Hepatocyte (in vitro differentiated cells): ENCODE measurements at regions not wholly inside any gene's neighbourhood (a gene's known extent, or its start where the extent isn't known, plus 50 kb on each side); places are given as distances from the start of the nearest gene placed in this dataset.

Experiments used
- CTCF ChIP-seq: fragments of 200-600 bp; sonication (generic); IDR thresholded peaks from 2 replicates; pipeline ENCODE4 v1.5.1; 2016; ENCODE audit warnings: antibody characterized with exemption, mild to moderate bottlenecking; ENCODE audit not compliant: poor library complexity
- EZH2 ChIP-seq: fragments of 200-600 bp; sonication (generic); IDR thresholded peaks from 2 replicates; pipeline ENCODE4 v1.6.1; 2016; ENCODE audit warnings: antibody characterized with exemption, mild to moderate bottlenecking, borderline replicate concordance

DNA sequence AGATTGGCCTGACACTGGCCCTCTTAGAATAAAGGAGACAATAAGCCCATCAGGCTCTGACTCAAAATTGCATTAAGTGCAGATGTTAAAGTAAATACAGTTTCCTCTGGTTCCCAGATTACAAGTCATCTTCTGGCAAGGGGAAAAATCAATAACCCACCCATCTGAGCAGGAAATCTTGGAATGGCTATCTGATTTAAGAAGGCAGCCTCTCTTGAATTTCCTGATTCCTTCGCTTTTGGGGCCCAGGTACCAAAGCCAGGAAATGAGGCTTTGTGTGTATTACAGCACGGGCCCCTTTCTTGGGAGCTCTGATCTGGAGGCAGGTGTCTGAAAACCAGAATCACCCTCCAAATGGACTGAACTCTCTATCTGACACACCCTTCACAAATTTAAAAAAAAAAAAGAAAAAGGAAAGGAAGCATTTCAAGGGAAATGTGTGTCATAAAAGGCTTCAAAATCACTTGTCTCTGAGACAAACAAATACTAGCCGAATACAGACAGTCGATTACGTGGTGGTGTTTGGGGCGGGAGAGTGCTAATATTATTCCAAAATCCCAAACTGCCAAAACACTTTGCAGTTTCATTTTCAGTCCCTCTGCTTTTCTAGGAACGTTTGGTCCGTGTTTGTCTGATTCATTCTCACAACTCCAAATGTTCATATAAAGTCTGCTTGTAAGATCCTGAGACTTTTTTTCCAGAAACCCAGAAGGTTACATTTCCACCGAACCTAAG is 240.9 kb upstream of the CAMK1G start:
- TF ChIP-seq CTCF = no peak
- no peak for TF ChIP-seq EZH2
